Coronary artery (tissue), 2 donors: ENCODE measurements at regions not wholly inside any gene's neighbourhood (a gene's known extent, or its start where the extent isn't known, plus 50 kb on each side); places are given as distances from the start of the nearest gene placed in this dataset.
A peak's percentile ranks its signal among the peaks of the same experiment; 100 is the strongest.
"Not testable (repeated sequence)": the region's sequence is repeated elsewhere in the genome, so short reads cannot be mapped to it uniquely, and the experiment has no call there.

Source experiments
- DNase-seq: peaks from one replicate; pipeline ENCODE4 v3.0.0-alpha.2; 2017; ENCODE audit warnings: low spot score
- H3K27ac ChIP-seq, 2 donors: fragments of 200-600 bp; sonication (generic); one replicate each; pipeline ENCODE4 v1.5.1; 2016 to 2019
- H3K4me3 ChIP-seq: fragments of 200-600 bp; sonication (generic); 2 replicates; pipeline ENCODE4 v1.5.1; 2016; ENCODE audit warnings: mild to moderate bottlenecking, moderate library complexity

GRCh38 chr21:10325546-10325945, 195.8 kb upstream of the TPTE start:
- not testable (repeated sequence) for DNase-seq, H3K4me3 ChIP-seq, H3K27ac ChIP-seq

- not testable (repeated sequence) for DNase-seq, H3K27ac ChIP-seq, H3K4me3 ChIP-seq
Measured at GRCh38 chr21:10326146-10326545, 195.2 kb upstream of the TPTE start.

- not testable (repeated sequence) for DNase-seq, H3K4me3 ChIP-seq
Measured at GRCh38 chr21:10328646-10329045, 192.7 kb upstream of the TPTE start.

GRCh38 chr21:10330641-10331119, 190.7 kb upstream of the TPTE start:
- DNase-seq: peak; percentile 85

More at GRCh38 chr21:10328646-10329045, 192.7 kb upstream of the TPTE start:
- H3K27ac ChIP-seq: not testable (repeated sequence)

GRCh38 chr21:10331134-10331533, 190.2 kb upstream of the TPTE start:
- H3K4me3 ChIP-seq, H3K27ac ChIP-seq: not testable (repeated sequence)
- DNase-seq: peak; percentile 75

More at GRCh38 chr21:10330641-10331119, 190.7 kb upstream of the TPTE start:
- H3K4me3 ChIP-seq, H3K27ac ChIP-seq: not testable (repeated sequence)

- DNase-seq, H3K4me3 ChIP-seq, H3K27ac ChIP-seq: not testable (repeated sequence)
Measured at GRCh38 chr21:10332935-10333334, 188.4 kb upstream of the TPTE start.

- not testable (repeated sequence) for H3K27ac ChIP-seq, H3K4me3 ChIP-seq, DNase-seq
Measured at GRCh38 chr21:10334391-10334790, 187.0 kb upstream of the TPTE start.

- DNase-seq, H3K4me3 ChIP-seq: not testable (repeated sequence)
Measured at GRCh38 chr21:10342261-10342956, 179.0 kb upstream of the TPTE start.

GRCh38 chr21:10343146-10343935, 178.0 kb upstream of the TPTE start:
- not testable (repeated sequence) for H3K27ac ChIP-seq, H3K4me3 ChIP-seq
- peak; percentile 77 for DNase-seq

More at GRCh38 chr21:10342261-10342956, 179.0 kb upstream of the TPTE start:
- H3K27ac ChIP-seq: not testable (repeated sequence)

- H3K27ac ChIP-seq, DNase-seq, H3K4me3 ChIP-seq: not testable (repeated sequence)
Measured at GRCh38 chr21:10344266-10344665, 177.1 kb upstream of the TPTE start.

- H3K4me3 ChIP-seq, H3K27ac ChIP-seq: not testable (repeated sequence)
- peak; percentile 72 for DNase-seq
Measured at GRCh38 chr21:10345178-10345612, 176.2 kb upstream of the TPTE start.

- H3K27ac ChIP-seq, DNase-seq, H3K4me3 ChIP-seq: not testable (repeated sequence)
Measured at GRCh38 chr21:10346249-10346648, 175.1 kb upstream of the TPTE start.

GRCh38 chr21:10346933-10347615, 174.3 kb upstream of the TPTE start:
- DNase-seq, H3K27ac ChIP-seq, H3K4me3 ChIP-seq: not testable (repeated sequence)

GRCh38 chr21:10347675-10348074, 173.7 kb upstream of the TPTE start:
- not testable (repeated sequence) for H3K4me3 ChIP-seq, H3K27ac ChIP-seq
- peak; percentile 77 for DNase-seq

GRCh38 chr21:10348150-10348549, 173.2 kb upstream of the TPTE start:
- H3K27ac ChIP-seq, DNase-seq, H3K4me3 ChIP-seq: not testable (repeated sequence)

GRCh38 chr21:10354851-10355578, 166.4 kb upstream of the TPTE start:
- not testable (repeated sequence) for H3K27ac ChIP-seq, DNase-seq, H3K4me3 ChIP-seq

GRCh38 chr21:10359120-10359519, 162.3 kb upstream of the TPTE start:
- not testable (repeated sequence) for H3K4me3 ChIP-seq, H3K27ac ChIP-seq, DNase-seq

GRCh38 chr21:10359911-10360310, 161.5 kb upstream of the TPTE start:
- H3K4me3 ChIP-seq, H3K27ac ChIP-seq, DNase-seq: not testable (repeated sequence)
